PFSK-1 (cell line): ENCODE measurements at regions not wholly inside any gene's neighbourhood (a gene's known extent, or its start where the extent isn't known, plus 50 kb on each side); places are given as distances from the start of the nearest gene placed in this dataset.

Experiments used
- FOXP2 ChIP-seq: optimal IDR thresholded peaks from 2 replicates; pipeline ENCODE3; 2011; ENCODE audit warnings: borderline replicate concordance, control low read depth, inconsistent platforms; ENCODE audit not compliant: insufficient read depth; ENCODE audit errors: extremely low read length, extremely low read depth
- POLR2AphosphoS5 ChIP-seq: IDR thresholded peaks from 2 replicates; pipeline ENCODE4 v1.6.1; 2012; ENCODE audit warnings: low read depth, mild to moderate bottlenecking, control low read depth, low read length, moderate library complexity
- SIN3A ChIP-seq: IDR thresholded peaks from 2 replicates; pipeline ENCODE4 v1.6.1; 2012; ENCODE audit warnings: mild to moderate bottlenecking, low read length, moderate library complexity, borderline replicate concordance; ENCODE audit not compliant: insufficient read depth
- TAF1 ChIP-seq: IDR thresholded peaks from 2 replicates; pipeline ENCODE4 v1.6.1; 2012; ENCODE audit warnings: low read length, control low read depth, borderline replicate concordance; ENCODE audit not compliant: insufficient read depth
- TF ChIP-seq, protein P1 (sequence below), 2 experiments: IDR thresholded peaks; 2 replicates each; pipeline versions ENCODE4 v1.6.1 to v1.8.0; 2011 to 2012; ENCODE audit warnings: low read depth in 2 of 2, low read length in 2 of 2, control low read depth in 1 of 2, inconsistent platforms in 1 of 2, mild to moderate bottlenecking in 1 of 2, moderate library complexity in 1 of 2; ENCODE audit not compliant: insufficient read depth in 1 of 2

- TF ChIP-seq POLR2AphosphoS5 (no peak), TAF1 (no peak), FOXP2 (no peak), SIN3A (0 out of 2 replicates have a peak, but pooled peaks have one; percentile 37)
- TF ChIP-seq, protein P1, sequence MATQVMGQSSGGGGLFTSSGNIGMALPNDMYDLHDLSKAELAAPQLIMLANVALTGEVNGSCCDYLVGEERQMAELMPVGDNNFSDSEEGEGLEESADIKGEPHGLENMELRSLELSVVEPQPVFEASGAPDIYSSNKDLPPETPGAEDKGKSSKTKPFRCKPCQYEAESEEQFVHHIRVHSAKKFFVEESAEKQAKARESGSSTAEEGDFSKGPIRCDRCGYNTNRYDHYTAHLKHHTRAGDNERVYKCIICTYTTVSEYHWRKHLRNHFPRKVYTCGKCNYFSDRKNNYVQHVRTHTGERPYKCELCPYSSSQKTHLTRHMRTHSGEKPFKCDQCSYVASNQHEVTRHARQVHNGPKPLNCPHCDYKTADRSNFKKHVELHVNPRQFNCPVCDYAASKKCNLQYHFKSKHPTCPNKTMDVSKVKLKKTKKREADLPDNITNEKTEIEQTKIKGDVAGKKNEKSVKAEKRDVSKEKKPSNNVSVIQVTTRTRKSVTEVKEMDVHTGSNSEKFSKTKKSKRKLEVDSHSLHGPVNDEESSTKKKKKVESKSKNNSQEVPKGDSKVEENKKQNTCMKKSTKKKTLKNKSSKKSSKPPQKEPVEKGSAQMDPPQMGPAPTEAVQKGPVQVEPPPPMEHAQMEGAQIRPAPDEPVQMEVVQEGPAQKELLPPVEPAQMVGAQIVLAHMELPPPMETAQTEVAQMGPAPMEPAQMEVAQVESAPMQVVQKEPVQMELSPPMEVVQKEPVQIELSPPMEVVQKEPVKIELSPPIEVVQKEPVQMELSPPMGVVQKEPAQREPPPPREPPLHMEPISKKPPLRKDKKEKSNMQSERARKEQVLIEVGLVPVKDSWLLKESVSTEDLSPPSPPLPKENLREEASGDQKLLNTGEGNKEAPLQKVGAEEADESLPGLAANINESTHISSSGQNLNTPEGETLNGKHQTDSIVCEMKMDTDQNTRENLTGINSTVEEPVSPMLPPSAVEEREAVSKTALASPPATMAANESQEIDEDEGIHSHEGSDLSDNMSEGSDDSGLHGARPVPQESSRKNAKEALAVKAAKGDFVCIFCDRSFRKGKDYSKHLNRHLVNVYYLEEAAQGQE (IDR thresholded peaks at IDR 0.05; ENCODE audit: insufficient read depth in 1 of 2, low read depth in 2 of 2, low read length in 2 of 2): 0 out of 4 replicates have a peak, but pooled peaks of 1 of the 2 experiments have one; percentile 25
Measured at GRCh38 chr4:15368856-15369255, 59.0 kb upstream of the C1QTNF7 start.
